ENCODE measurements at regions not wholly inside any gene's neighbourhood (a gene's known extent, or its start where the extent isn't known, plus 50 kb on each side); places are given as distances from the start of the nearest gene placed in this dataset.

DNA sequence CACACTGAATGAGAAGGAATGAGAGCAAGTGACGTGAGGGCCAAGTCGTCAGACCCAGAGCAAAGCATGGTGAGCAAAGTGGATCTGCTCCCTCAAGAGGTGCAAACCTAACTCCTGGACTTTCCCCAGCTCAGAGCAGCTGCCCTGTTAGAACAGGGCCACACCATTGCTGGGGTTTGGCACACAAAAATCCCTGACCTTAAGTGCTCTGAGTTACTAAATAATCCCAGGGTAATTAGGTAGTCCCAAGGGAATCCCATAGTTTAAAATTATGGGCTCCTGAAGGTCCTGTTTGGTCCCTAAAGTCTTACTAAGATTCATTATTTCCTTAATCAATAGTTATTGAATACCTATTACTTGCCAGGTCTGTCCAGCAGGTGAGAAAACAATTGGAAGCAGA lies 165.1 kb upstream of the TNFAIP3 start:
- H3K9me3 ChIP-seq (replicated peaks) = no peaks in the 10 kb centered on the region
- peaks cover 36% of the 10 kb centered on the region for H3K4me1 ChIP-seq
- DNase-seq = no peak
- intact Hi-C loops (cut with micrococcal nuclease) = no loop called here
- no peak overlapping the region for H3K4me3 ChIP-seq
- H3K27ac ChIP-seq (replicated peaks) = peak overlapping the region; percentile 79
- H3K27me3 ChIP-seq (ENCODE audit: low read depth) = no peaks in the 10 kb centered on the region
- H3K36me3 ChIP-seq = no peaks in the 10 kb centered on the region
- TF ChIP-seq, protein P1, sequence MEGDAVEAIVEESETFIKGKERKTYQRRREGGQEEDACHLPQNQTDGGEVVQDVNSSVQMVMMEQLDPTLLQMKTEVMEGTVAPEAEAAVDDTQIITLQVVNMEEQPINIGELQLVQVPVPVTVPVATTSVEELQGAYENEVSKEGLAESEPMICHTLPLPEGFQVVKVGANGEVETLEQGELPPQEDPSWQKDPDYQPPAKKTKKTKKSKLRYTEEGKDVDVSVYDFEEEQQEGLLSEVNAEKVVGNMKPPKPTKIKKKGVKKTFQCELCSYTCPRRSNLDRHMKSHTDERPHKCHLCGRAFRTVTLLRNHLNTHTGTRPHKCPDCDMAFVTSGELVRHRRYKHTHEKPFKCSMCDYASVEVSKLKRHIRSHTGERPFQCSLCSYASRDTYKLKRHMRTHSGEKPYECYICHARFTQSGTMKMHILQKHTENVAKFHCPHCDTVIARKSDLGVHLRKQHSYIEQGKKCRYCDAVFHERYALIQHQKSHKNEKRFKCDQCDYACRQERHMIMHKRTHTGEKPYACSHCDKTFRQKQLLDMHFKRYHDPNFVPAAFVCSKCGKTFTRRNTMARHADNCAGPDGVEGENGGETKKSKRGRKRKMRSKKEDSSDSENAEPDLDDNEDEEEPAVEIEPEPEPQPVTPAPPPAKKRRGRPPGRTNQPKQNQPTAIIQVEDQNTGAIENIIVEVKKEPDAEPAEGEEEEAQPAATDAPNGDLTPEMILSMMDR (IDR thresholded peaks at IDR 0.05; ENCODE audit: borderline replicate concordance) = no peak

DNA sequence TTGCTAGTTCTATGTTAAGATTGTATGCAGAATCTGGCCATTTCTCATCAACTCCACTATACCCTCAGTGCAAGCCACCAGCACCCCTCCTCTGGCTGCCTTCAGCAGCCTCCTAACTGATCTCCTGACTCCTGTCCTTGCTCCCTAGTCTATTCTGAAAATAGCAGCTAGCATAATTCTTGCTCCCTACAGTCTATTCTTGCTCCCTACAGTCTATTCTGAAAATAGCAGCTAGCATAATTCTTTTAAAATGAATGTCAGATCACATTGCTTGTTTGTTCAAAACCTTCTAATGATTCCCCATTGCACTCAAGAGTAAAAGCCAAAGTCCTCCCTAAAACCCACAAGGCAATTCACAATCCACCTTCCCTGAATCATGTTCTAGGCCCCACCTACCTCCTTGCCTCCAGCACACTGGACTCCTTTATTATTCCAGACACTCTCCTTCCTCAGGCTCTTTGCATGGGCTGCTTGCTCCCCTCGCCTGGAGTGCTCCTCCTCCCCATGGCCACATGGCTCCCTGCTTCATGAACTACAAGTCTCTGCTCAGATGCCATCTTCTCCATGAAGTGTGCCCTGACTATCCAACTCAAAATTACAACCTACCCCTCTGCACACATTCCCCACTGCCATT lies 164.2 kb upstream of the TNFAIP3 start:
- Histone ChIP-seq H3K27ac (replicated peaks) (peak overlapping the region; percentile 79), H3K9me3 (replicated peaks) (no peaks in the 10 kb centered on the region), H3K27me3 (ENCODE audit: low read depth) (no peaks in the 10 kb centered on the region), H3K36me3 (no peaks in the 10 kb centered on the region), H3K4me1 (peaks cover 33% of the 10 kb centered on the region), H3K4me3 (no peak overlapping the region)
- no peak for DNase-seq
- TF ChIP-seq, protein P1 (IDR thresholded peaks at IDR 0.05; ENCODE audit: borderline replicate concordance) = peak; percentile 51
- intact Hi-C loops (cut with micrococcal nuclease) = no loop called here

DNA sequence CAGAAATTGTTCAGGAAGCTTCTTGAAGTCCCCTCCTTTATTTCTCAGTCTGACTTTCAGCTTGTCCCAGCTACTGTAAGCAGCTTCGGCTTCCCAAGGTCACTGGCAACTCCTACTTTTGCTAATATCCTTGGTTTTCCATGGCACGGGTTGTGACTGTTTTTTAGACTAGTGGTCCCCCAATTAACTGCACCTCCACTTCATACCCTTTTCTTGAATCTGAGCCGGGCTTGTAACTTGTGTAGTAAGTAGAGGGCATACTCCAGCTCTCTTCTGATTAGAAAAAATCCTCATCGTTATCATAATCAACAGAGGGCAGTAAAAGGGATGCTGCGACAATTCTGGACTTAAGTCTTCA lies 162.3 kb upstream of the TNFAIP3 start:
- Histone ChIP-seq H3K36me3 (no peaks in the 10 kb centered on the region), H3K9me3 (replicated peaks) (no peaks in the 10 kb centered on the region), H3K4me1 (peaks cover 37% of the 10 kb centered on the region), H3K27ac (replicated peaks) (peak overlapping the region; percentile 32), H3K4me3 (no peak overlapping the region), H3K27me3 (ENCODE audit: low read depth) (no peaks in the 10 kb centered on the region)
- intact Hi-C loops (cut with micrococcal nuclease) = loop anchor here (5.0 kb wide), 3 partner anchors 158 to 403 kb away; partner anchors contain the start of gene PERP
- TF ChIP-seq, protein P1 (IDR thresholded peaks at IDR 0.05; ENCODE audit: borderline replicate concordance) = no peak
- DNase-seq = no peak

DNA sequence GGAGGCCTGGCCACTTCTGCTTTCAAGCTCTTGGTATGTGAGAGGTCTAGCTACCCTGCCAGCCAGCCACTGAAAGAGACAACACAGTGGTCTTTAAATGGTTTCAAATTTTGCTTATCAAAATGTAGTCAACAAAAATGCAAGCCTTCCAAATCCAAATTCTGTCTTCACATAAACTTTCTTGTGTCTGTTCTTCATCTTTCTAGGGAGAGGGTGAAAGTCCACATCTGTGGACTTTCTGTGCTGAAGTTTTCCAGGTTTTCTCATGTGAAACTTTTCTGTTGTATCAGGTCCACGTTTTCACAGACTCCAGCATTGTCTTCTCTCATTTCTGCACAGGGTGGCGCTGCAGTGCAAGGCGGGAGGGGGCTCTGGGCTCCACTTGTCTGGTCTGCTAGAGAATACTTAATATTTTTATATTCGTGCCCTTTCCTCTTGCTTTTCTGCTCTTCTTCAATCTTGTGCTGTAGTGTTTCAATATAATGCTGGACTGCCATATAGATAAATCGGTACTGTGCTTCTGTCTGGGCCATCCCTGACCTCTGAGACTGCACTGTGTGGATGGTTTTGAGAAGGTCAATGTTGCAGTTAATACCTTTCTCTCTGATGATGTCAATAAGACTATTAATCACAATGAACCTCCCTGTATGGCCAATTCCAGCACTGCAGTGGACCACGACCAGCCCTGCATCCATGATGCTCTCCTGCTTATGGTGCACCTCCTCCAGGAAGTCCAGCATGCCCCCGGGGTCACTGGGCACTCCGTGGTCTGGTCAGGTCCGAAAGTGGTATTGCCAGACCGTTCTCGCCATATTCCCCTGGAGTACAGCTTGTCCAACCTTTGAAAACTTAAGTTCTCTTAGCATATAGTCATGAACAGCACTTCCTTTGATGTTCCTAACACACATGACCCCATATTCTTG lies 161.6 kb upstream of the TNFAIP3 start:
- H3K27ac ChIP-seq (replicated peaks) = peak overlapping the region; percentile 32
- peaks cover 37% of the 10 kb centered on the region for H3K4me1 ChIP-seq
- peak; percentile 56 for DNase-seq
- no peaks in the 10 kb centered on the region for H3K9me3 ChIP-seq (replicated peaks)
- intact Hi-C loops (cut with micrococcal nuclease) = loop anchor here (5.0 kb wide), 3 partner anchors 157 to 402 kb away; partner anchors contain the start of gene PERP
- TF ChIP-seq, protein P1 (IDR thresholded peaks at IDR 0.05; ENCODE audit: borderline replicate concordance) = peak; percentile 86
- no peak overlapping the region for H3K4me3 ChIP-seq
- H3K36me3 ChIP-seq = no peaks in the 10 kb centered on the region
- no peaks in the 10 kb centered on the region for H3K27me3 ChIP-seq (ENCODE audit: low read depth)

DNA sequence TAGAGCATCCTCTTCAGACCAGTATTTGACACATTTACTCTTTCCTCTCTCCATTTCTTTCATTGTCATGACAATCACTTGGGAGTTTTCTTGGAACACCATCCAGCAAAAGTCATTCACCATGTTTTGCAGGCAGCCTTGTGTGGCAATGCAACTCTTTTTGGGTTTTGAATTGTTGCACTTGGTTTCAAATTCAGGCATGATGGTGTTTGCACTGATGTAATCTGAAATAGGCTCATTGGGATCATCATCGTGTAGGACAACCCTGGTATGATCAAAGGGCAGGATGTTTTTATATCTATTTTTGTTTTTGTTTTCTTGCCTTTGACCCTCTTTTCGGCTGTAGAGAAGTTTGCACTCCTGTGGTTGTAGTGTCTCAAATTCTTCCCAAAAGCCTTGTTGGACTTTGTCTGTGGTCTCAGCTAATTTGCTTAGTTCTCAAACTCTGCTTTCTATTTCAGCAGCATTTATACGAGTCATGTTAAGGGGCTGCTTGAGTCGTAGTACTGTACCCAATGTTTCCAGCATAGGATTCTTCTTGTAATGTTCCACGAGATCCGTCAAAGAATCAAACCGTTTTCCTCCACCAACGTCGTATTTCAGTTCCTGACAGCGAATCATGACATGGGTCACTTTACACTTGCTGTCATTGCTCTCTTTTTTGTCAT lies 160.8 kb upstream of the TNFAIP3 start:
- no peaks in the 10 kb centered on the region for H3K9me3 ChIP-seq (replicated peaks)
- H3K27me3 ChIP-seq (ENCODE audit: low read depth) = no peaks in the 10 kb centered on the region
- no peak overlapping the region for H3K4me3 ChIP-seq
- H3K36me3 ChIP-seq = no peaks in the 10 kb centered on the region
- H3K4me1 ChIP-seq = peaks cover 35% of the 10 kb centered on the region
- TF ChIP-seq, protein P1 (IDR thresholded peaks at IDR 0.05; ENCODE audit: borderline replicate concordance) = no peak
- DNase-seq = no peak
- intact Hi-C loops (cut with micrococcal nuclease) = loop anchor here (5.0 kb wide), 3 partner anchors 156 to 401 kb away; partner anchors contain the start of gene PERP
- no peak overlapping the region for H3K27ac ChIP-seq (replicated peaks)

Measured in left ventricle myocardium inferior (tissue), 1 donor.